ENCODE measurements at regions not wholly inside any gene's neighbourhood (a gene's known extent, or its start where the extent isn't known, plus 50 kb on each side); places are given as distances from the start of the nearest gene placed in this dataset.

DNA sequence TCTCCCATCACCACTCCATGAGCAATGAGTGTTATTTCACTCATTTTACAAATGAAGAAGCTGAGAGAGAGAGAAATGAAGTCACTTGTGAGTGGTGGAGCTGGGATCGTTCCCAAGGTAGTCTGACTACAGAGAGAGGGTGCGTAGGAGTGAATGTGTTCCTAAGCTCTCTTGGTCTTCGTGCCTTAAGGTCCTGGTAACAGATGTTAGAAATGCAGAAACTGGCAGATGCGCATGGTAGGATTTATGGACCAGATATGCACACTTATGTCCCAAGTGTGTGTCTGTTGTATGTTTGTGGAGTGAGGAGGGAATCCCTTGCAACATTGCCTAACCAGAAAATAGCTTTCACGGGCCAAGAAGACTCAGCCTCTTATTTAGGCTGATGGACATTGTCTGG lies 93.2 kb upstream of the ZNF469 start:
- no peak for TF ChIP-seq EP300 (IDR thresholded peaks at IDR 0.05)
- TF ChIP-seq POLR2A (IDR thresholded peaks at IDR 0.05), result no peak
- TF ChIP-seq, protein P1, sequence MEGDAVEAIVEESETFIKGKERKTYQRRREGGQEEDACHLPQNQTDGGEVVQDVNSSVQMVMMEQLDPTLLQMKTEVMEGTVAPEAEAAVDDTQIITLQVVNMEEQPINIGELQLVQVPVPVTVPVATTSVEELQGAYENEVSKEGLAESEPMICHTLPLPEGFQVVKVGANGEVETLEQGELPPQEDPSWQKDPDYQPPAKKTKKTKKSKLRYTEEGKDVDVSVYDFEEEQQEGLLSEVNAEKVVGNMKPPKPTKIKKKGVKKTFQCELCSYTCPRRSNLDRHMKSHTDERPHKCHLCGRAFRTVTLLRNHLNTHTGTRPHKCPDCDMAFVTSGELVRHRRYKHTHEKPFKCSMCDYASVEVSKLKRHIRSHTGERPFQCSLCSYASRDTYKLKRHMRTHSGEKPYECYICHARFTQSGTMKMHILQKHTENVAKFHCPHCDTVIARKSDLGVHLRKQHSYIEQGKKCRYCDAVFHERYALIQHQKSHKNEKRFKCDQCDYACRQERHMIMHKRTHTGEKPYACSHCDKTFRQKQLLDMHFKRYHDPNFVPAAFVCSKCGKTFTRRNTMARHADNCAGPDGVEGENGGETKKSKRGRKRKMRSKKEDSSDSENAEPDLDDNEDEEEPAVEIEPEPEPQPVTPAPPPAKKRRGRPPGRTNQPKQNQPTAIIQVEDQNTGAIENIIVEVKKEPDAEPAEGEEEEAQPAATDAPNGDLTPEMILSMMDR (IDR thresholded peaks at IDR 0.05), result no peak
- no peak for TF ChIP-seq POLR2AphosphoS5 (IDR thresholded peaks at IDR 0.05)
- H3K4me1 ChIP-seq, result no peaks in the 10 kb centered on the region
- H3K9me3 ChIP-seq, result peaks cover 0 to 30% (median 0%) of the 10 kb centered on the region in 3 donors
- H3K27ac ChIP-seq, result no peak overlapping the region
- 80 to 83% methylated on average over 2 to 5 of the region's 5 CpGs for WGBS, 2 donors (ENCODE audit: low coverage in 1 of 2)
- ATAC-seq, result no peak
- H3K27me3 ChIP-seq, result peaks cover 35% of the 10 kb centered on the region
- no peak overlapping the region for H3K4me3 ChIP-seq
- no peaks in the 10 kb centered on the region for H3K36me3 ChIP-seq

DNA sequence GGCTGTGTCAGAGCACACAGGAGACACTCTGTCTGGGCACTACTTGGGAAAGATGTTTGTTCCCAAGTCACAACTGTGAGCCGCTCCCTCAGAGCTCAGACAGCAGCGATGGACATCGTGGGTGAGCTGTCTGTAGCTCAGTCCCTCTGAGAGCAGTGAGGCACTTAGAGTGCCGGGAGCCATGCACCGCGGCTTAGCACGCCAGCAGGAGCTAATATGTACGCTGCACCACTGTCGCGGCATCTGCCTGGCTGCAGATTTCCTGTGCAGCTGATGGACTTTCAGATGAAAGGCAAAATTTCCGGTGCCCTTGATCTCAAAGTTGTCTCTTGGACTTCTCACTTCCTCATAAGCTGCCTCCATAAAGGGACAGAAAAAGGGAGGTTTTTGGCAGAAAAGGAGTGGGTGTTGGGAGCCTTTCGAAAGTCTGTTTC lies 92.8 kb upstream of the ZNF469 start:
- Histone ChIP-seq H3K4me3 (no peak overlapping the region), H3K27ac (no peak overlapping the region), H3K4me1 (no peaks in the 10 kb centered on the region), H3K27me3 (peaks cover 37% of the 10 kb centered on the region), H3K9me3 (peaks cover 0 to 30% (median 0%) of the 10 kb centered on the region in 3 donors), H3K36me3 (no peaks in the 10 kb centered on the region)
- TF ChIP-seq, protein P1 (IDR thresholded peaks at IDR 0.05), result no peak
- TF ChIP-seq POLR2AphosphoS5 (IDR thresholded peaks at IDR 0.05) (no peak), POLR2A (IDR thresholded peaks at IDR 0.05) (no peak), EP300 (IDR thresholded peaks at IDR 0.05) (no peak)
- no peak for ATAC-seq
- 65 to 100% methylated on average over 1 to 2 of the region's 12 CpGs for WGBS, 2 donors (ENCODE audit: low coverage in 1 of 2)

DNA sequence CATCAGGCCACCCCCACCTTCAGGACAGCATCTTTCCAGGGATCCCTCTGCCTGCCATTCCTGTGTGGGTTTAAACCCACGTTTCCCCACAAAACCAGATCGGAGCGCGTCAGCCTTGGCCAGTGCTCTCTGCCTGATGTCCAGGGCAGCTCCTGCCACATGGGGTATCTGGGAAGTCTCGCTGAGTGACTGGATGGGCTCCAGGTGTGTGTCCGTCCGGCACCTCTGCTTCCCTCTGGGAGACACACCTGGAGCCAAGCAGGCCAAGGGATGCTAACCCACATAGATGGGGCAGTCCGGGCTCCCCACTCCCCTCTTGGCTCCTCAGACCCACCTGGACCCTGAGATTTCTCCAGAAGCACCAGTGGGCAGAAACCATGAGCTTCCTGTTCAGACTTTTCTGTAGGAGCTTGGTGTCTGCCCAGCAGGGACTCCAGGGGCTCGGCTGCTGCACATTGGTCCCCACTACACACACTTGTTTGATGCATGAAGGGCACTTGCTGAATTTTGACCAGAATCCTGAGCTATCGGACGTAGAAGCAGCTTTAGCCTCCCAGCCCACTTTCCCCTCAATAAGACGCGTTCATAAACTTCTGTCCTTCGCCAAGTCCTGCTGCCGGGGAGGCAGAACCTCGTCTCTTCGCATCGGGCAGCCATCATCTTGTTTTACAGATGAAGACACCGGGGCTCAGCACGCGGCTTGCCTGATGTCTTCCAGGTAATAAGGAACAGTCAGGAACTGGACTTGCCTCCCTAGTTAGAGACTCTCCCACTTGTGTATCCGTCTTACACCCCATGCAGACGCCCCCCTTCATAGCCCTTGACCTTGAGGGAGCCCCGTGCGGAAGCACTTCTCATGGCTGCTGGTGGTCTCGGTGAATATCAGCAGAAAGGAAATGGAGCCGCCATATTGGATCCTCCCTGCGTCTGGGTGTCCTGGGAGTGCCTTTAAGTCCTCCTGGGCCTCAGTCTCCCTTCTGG lies 91.6 kb upstream of the ZNF469 start:
- Histone ChIP-seq H3K4me1 (no peaks in the 10 kb centered on the region), H3K9me3 (peaks cover 0 to 26% (median 0%) of the 10 kb centered on the region in 3 donors), H3K27ac (no peak overlapping the region), H3K4me3 (no peak overlapping the region), H3K27me3 (peaks cover 37% of the 10 kb centered on the region), H3K36me3 (no peaks in the 10 kb centered on the region)
- WGBS, 2 donors (ENCODE audit: low coverage in 1 of 2), result 87 to 91% methylated on average over 6 to 10 of the region's 28 CpGs
- no peak for TF ChIP-seq EP300 (IDR thresholded peaks at IDR 0.05)
- TF ChIP-seq POLR2A (IDR thresholded peaks at IDR 0.05), result no peak
- no peak for TF ChIP-seq POLR2AphosphoS5 (IDR thresholded peaks at IDR 0.05)
- TF ChIP-seq, protein P1 (IDR thresholded peaks at IDR 0.05), result no peak
- ATAC-seq, result no peak

DNA sequence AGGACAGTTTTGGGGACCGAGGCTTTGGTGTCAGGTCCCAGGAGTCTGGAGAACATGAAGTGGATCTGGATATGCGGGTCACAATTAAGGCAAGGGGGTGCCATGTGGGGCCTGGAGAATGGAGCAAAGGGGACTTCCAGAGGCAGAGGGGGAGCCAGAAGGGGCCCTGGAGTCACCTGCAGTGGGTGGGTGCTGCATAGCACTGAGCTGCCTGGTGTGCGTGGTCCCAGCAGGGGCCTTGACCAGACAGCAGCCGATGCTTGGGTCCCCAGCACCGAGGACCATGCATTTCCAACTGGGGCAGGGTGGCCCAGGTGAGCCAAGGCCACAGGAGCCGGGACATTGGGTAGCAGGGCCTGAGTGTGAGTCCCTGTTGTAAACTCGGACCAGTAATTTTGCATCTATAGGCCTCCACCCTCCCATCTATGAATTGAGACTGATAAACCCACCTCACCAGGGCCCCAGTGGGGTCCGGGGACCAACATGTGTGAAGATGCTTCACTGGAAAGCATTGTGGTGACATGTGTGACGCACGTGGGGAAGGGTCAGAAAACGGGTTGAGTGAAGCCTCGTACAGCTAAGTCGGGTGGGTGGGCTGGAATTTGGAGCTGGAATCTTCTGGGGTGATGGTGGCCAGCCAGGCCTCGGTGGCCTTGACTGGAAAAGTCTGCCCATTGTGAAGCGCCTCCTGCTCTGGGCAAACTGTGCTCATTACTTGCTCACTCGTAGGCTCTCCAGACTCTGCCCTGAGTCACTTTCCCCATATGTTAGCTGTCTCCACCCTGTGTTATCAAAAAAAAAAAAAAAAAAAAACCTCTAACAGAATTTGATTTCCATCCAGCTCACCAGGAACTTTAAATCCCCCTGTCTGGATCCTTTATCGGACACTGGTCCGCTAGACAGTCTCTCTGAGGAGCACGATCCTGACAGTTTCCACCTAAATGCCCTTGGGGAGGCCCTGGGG lies 90.5 kb upstream of the ZNF469 start:
- TF ChIP-seq EP300 (IDR thresholded peaks at IDR 0.05) (no peak), POLR2A (IDR thresholded peaks at IDR 0.05) (no peak), POLR2AphosphoS5 (IDR thresholded peaks at IDR 0.05) (no peak)
- TF ChIP-seq, protein P1 (IDR thresholded peaks at IDR 0.05), result no peak

More for the DNA sequence above, 90.5 kb upstream of the ZNF469 start:
- Histone ChIP-seq H3K4me1 (no peaks in the 10 kb centered on the region), H3K9me3 (peaks cover 0 to 15% (median 0%) of the 10 kb centered on the region in 3 donors), H3K27ac (no peak overlapping the region), H3K36me3 (no peaks in the 10 kb centered on the region), H3K27me3 (peaks cover 40% of the 10 kb centered on the region), H3K4me3 (no peak overlapping the region)
- WGBS, 2 donors (ENCODE audit: low coverage in 1 of 2), result 84 to 100% methylated on average over 3 to 11 of the region's 19 CpGs
- ATAC-seq, result no peak
